ENCODE measurements at regions not wholly inside any gene's neighbourhood (a gene's known extent, or its start where the extent isn't known, plus 50 kb on each side); places are given as distances from the start of the nearest gene placed in this dataset.

GRCh38 chr7:32131091-32131490 lies 60.9 kb upstream of the PDE1C start:
- no peak for DNase-seq

GRCh38 chr7:32126843-32127242 lies 56.6 kb upstream of the PDE1C start:
- no peak for DNase-seq
